Vagina (tissue), 2 donors: ENCODE measurements at regions not wholly inside any gene's neighbourhood (a gene's known extent, or its start where the extent isn't known, plus 50 kb on each side); places are given as distances from the start of the nearest gene placed in this dataset.

Experiments used
- DNase-seq, 2 donors: peaks; one replicate each; pipeline ENCODE4 v3.0.0-alpha.2; 2017; ENCODE audit errors: extremely low spot score in 2 of 2
- H3K27ac ChIP-seq: fragments of 200-600 bp; sonication (generic); one replicate; pipeline ENCODE4 v1.5.1; 2019
- H3K27me3 ChIP-seq: fragments of 200-600 bp; sonication (generic); one replicate; pipeline ENCODE4 v1.5.1; 2019
- H3K36me3 ChIP-seq, 2 donors: fragments of 200-600 bp; sonication (generic); one replicate each; pipeline ENCODE4 v1.5.1; 2017 to 2019
- H3K4me1 ChIP-seq: fragments of 200-600 bp; sonication (generic); one replicate; pipeline ENCODE4 v1.5.1; 2019
- H3K4me3 ChIP-seq, 2 donors: fragments of 200-600 bp; sonication (generic); 1 replicate in 1 of 2; 2 replicates in 1 of 2; pipeline ENCODE4 v1.5.1; 2016 to 2019
- H3K9me3 ChIP-seq: fragments of 200-600 bp; sonication (generic); one replicate; pipeline ENCODE4 v1.5.1; 2019
- CTCF ChIP-seq, 3 experiments: fragments of 450-650 bp in 2 of 3; fragments of 200-600 bp in 1 of 3; sonication (generic) in 1 of 3; IDR thresholded peaks; one replicate each; pipeline ENCODE4 v1.5.1; 2017 to 2019; ENCODE audit warnings: antibody characterized with exemption in 3 of 3, mild to moderate bottlenecking in 2 of 3, moderate library complexity in 2 of 3
- POLR2A ChIP-seq, 2 donors: fragments of 450-650 bp; IDR thresholded peaks; one replicate each; pipeline ENCODE4 v1.6.1; 2017; ENCODE audit warnings: antibody characterized with exemption in 2 of 2, mild to moderate bottlenecking in 2 of 2, moderate library complexity in 2 of 2
- POLR2AphosphoS5 ChIP-seq, 2 donors: sonication (generic); formaldehyde crosslinking; IDR thresholded peaks; one replicate each; pipeline ENCODE4 v1.9.0; 2017; ENCODE audit warnings: antibody characterized with exemption in 2 of 2, mild to moderate bottlenecking in 2 of 2, low read depth in 1 of 2; ENCODE audit not compliant: insufficient read depth in 1 of 2
- intact Hi-C: fragments of 100-400 bp; cut with DNase I; formaldehyde crosslinking; loops from one replicate; pipeline ENCODE4 v1.15.1; 2023

- H3K27me3 ChIP-seq: no peaks in the 10 kb centered on the region
- intact Hi-C loops: no loop called here
- no peak for DNase-seq
These were observed 67.3 kb downstream of the IGF2 start for GRCh38 chr11:2071748-2072385.

More at GRCh38 chr11:2071748-2072385, 67.3 kb downstream of the IGF2 start:
- H3K9me3 ChIP-seq: no peaks in the 10 kb centered on the region
- H3K36me3 ChIP-seq: no peaks in the 10 kb centered on the region
- H3K4me1 ChIP-seq: no peaks in the 10 kb centered on the region
- H3K27ac ChIP-seq: no peak overlapping the region
- no peak overlapping the region for H3K4me3 ChIP-seq
- no peak for TF ChIP-seq CTCF (IDR thresholded peaks at IDR 0.05)
- TF ChIP-seq POLR2AphosphoS5 (IDR thresholded peaks at IDR 0.05; ENCODE audit: insufficient read depth in 1 of 2, low read depth in 1 of 2): no peak
- TF ChIP-seq POLR2A (IDR thresholded peaks at IDR 0.05): no peak
